Stimulated activated naive CD4-positive, alpha-beta T cell (primary cell): ENCODE measurements at regions not wholly inside any gene's neighbourhood (a gene's known extent, or its start where the extent isn't known, plus 50 kb on each side); places are given as distances from the start of the nearest gene placed in this dataset.

Source experiments
- DNase-seq, 6 experiments: peaks; one replicate each; lab custom pipeline; 2025; lab: John Stamatoyannopoulos, UW

GRCh38 chr18:78538669-78539440, 440.8 kb upstream of the SALL3 start:
- no peak for DNase-seq

DNA sequence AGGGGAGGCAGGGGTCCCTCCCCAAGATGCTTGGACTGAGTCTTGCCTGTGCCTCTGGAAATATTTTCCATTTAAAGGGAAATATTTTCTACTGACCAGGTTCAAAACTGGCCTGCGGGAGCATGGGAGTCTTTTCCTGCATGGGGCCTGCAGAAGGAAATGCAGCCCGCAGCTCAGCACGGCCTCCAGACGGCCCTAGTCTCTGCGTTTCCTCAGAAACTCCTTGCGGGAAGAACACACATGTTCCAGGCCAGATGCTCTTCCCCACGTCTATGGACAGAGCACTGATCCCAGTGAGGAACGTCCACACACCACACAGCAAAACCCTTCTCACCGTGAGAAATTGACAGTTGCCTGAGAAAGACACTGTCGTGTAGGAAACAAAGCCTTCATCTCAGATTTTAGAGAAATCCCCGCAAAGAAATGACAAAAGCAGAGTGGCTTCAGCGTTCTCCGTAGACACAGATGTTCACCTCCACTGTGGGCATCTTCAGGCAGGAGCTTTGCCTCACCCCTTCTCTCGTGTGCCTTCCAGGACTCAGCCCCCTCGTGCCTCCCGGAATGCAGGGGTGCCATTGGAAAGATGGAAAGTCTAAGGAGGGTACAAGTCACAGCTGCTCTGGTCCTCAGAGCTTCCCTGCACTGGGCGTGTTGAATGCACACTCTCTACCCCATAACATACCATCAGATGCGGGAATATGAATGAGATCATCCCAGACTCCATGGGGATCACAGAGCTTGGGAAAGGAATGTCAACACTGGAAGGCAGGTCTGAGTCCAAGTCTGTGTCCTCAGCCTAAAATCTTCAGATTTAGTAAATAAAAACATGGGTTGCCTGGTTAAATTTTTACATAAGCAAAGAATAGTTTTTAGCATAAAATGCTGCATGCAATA, 438.7 kb upstream of the SALL3 start:
- DNase-seq, result no peak

DNA sequence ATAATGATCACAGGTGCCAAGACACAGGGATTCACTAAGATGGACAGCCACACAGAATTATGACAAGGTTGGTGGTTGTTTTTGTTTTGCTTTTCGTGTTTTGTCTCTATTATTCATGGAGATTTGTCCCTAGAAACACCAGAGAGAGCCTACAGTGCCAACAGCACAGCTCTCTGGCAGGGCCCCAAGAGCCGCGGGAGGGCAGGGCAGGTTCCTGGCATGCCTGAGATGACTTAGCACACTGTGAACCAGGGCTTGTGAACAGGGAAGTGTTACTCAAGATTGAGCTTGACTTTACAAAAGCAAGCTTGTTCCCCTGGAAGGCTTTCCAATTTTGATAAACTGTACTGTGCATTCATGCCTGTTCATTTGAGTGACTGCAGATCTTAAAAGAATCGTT, 437.4 kb upstream of the SALL3 start:
- no peak for DNase-seq

DNA sequence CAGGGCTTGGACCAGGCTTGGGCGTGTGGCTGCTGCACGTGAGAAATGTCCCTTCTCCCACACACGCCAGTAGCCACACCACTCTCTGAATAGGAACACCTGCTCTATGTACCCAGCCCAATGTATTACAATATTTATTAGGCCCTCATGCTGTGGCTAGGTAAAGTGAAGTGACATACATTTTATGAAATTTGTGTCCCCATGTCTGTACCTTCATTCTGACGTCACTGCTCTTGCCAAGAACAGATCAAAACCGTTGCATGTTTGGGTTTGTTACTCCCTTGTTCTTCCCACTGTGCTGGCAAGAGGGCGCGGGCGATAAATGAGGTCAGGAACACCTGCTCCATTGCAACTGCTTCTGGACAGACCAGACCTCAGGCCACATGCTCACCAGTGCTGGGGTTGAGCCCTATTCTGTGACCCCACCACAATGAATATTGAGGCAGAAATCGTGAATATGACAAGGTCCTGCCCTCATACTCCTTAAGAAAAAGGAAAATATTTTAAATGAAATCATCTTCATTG, 436.4 kb upstream of the SALL3 start:
- DNase-seq, result no peak

GRCh38 chr18:78546281-78546680, 433.3 kb upstream of the SALL3 start:
- DNase-seq, result no peak

DNA sequence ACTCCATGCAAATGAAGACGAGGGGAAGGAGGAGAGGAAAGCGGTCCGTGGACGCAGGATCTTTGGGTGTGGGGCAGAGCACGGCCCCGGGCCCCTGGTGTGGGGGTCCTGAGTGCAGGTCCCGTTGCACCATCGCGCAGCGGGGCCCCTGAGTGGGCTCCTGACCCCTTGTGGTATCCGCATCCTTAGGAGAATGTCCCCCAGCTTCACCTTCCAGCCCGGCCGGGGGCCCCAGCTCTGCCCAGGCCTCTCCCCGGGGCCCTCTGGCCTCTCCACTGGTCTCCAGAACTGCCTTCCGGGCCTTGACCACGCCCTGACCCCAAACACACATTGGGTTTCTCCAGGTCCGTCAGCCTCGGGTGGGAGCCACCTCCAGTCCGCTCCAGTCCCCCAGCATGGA, 431.8 kb upstream of the SALL3 start:
- no peak for DNase-seq

DNA sequence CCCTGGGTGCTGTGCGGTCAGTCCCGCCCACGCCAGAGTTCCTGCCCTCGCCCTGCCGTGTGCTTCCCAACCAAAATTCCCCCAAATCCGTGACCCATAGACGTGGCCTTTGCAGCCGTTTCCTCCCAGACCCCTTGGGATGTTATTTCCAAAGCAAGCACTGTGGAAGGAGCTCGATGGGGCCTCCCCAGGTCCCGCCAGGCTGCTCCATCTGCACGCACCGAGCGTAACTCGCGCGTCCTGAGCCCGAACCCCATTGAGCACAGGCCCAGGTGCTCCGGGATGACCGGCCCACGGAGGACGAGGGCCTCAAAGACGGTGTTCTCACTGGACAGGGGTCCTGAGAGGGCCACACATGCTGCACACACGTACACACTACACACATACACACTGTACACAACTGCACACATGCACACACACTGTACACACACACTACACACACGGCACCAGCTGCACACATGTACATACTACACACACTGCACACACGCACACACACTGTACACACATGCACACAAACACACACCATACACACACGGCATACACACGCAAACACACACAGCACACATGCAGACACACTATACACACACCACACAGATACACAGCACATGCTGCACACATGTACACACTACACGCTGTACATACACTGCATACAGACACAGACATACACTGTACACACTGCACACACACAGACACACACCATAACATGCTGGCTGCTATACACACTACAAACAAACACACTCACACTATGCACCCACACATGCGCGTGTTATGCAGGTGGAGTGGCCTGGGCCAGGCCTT, 431.2 kb upstream of the SALL3 start:
- no peak for DNase-seq

- no peak for DNase-seq
Measured at GRCh38 chr18:78549971-78550370, 429.6 kb upstream of the SALL3 start.

DNA sequence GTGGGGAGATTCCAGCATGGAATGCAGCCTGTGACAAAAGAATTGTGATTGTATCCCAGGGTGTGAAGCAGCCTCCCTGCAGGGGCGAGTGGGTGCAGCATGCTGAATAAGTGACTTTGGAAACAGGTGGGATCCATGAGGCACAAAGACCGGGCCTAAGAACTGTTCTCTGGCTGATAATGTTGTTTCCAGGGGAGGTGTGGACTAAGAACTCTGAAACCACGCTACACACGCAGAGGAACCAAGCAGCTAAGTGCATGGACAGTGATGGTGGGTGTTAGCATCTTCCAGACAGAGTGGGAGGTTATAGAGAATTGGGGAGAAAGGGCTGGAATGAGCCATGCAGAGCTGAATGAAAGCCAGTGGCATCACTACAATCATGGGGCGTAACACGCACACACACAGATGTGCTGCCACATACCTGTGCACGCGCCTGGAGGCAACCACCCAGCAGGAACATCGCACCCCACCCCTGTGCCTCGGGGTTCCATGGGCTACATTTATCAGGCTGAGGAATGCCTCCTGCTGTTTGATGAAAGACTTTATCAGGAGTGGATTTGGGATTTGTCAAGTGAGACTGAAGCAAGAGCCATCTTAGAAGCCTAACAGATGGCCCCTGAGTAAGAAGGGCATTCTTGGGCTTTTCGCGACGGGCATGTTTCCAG, 424.5 kb upstream of the SALL3 start:
- DNase-seq, result no peak

DNA sequence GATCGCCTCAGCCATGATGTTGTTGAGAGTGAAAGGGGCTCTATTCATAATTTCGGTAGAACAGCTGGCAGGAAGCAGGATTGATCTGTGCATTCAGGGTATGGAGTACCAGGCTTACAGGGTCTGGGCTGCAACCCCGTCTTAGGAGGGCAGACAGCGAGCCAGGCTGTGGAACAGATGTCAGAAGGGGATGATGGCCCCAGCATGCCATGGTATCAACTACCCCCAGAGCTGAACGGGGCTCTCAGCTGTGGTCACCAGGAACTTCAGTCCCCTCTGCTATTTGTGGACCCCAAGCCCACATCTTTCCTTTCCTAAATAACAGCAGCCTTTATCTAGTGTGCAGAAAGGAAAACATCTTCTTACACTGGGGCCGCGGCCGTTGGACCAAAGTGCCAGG, 422.2 kb upstream of the SALL3 start:
- no peak for DNase-seq

DNA sequence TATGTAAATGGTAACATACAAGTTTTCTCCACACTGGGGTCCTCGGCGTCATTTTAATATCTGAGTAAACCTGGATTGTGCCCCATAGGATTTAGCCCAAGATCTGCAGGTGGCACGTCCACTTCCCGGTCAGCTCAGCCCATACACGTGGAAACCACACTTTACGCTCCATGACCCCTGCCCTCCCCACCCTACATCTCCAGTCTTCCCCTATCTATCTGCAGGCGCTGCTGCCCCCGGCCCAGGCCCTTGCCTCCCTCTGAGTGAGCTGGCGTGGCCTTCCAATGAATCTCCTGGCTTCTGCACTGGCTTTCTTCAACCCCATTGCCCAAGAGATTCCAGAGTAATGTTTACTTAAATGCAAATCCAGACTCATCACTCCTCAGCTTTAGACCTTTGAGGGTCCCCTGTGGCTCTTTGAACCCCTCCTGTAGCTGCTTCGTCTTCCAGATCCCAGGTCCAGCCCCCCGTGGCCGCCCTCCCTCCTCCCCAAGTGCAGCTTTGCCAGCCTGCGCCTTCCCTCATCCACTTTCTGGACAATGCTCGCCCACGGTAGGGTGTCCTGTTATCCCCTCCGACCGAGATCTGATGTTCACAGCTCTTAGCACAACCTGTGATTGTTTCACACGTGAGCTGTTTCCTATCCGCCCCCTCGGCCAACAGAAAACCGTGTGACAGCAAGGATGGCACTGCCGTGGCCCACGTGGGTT, 421.4 kb upstream of the SALL3 start:
- no peak for DNase-seq

DNA sequence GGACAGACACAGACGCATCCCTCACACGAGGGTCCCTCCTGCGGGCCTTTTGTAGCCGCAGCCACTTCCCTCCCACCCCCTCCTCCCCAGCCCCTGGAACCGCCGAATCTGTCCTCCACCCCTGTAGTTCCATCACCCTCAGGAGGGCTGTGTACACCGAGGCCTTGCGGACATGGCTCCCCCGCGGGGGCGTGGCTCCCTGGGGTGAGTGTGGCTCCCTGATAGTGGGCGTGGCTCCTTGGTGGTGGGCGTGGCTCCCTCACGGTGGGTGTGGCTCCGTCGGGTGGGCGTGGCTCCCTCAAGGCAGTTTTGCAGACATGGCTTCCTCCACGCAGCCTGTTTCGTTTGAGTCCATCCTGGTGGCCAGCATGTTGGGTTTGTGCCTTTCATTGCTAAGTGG, 420.7 kb upstream of the SALL3 start:
- no peak for DNase-seq

DNA sequence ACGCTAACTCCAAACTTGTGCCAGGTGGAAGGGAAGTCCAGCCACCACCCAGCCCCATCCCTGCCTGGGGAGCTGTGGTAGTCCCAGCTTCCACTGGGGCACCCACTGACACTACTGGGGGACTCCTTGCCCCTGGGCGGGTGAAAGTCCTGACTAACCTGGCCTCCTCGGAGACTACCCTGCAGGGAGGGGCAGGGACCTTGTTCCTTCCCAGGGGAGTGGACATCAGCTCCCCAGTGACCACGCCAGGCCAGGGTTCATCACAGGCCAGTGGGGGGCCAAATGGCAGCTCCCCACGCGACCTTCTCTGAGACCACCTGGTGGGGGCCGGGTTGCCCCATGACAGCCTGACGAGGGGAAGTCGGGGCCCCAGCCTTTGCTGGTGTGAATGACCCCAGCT, 420.0 kb upstream of the SALL3 start:
- DNase-seq, result no peak

DNA sequence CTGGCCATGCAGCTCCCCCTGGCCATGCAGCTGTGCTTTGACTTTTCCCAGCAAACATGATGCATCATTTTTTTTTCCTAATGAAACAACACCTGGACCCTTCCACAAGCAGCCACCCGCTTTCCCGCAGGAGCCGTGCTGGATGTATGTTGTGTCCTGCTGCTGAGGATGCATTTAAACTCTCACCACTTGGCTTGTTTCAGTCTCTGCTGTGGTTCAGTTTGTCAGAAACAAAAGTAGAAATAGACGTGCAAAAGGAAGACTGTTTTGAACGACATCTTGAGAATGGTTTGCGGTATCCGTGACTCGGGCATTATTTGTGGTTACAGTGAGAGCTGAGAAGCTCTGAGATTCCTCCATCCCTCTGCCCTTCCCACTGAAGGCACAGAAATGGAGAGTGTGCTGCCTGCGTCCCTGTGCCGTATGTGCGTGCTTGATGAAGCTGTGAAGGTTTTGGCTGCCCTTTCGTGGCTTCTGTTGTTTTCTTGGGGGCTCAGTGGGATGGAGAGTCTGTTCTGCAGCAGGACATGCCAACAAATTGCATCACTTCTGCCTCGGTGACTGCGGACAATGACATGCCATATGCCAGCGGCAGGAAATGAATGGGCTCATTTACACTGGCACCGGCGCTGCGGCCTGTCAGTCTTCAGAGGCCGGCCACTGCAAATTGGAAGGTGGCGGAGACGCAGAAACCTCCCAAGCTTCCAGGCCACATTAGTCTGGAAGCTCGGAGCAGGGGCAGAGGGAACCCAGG, 417.7 kb upstream of the SALL3 start:
- no peak for DNase-seq

- DNase-seq, result no peak
Measured at GRCh38 chr18:78562531-78562961, 417.1 kb upstream of the SALL3 start.

DNA sequence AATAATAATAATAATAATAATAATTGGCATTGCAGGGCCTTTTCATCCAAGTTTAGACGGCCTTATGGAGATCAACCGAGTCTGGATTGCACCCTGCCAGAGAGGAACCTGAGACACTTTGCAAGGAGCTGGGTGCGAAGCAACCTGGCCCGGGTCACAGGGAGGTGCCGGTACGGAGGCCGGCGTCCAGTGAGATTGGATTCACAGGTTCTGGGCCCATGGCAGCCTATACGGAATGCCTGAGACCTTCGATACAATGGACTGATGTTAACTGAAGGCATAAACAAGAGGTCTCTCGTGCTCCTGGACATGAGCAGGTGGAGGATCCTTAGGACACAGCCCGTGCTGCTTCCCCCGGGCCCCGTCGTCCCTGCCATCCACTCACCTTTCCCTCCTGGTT, 416.5 kb upstream of the SALL3 start:
- DNase-seq, result no peak

DNA sequence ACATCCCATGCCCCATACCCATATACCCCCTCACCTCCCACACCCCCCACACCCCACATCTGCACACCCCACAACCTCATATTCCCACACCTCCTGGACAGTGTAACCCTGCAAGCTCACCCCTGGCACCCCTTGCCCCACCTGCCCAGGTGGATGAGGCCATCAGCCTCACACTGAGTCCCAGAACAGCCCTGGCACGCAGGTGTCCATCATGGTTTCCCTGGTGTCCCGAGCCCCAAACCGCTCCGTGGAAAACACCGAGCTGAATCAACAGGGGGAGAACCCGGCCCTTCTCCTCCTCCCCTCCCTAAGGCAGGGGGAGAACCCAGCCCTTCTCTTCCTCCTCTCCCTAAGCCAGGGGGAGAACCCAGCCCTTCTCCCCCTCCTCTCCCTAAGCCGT, 415.6 kb upstream of the SALL3 start:
- no peak for DNase-seq

DNA sequence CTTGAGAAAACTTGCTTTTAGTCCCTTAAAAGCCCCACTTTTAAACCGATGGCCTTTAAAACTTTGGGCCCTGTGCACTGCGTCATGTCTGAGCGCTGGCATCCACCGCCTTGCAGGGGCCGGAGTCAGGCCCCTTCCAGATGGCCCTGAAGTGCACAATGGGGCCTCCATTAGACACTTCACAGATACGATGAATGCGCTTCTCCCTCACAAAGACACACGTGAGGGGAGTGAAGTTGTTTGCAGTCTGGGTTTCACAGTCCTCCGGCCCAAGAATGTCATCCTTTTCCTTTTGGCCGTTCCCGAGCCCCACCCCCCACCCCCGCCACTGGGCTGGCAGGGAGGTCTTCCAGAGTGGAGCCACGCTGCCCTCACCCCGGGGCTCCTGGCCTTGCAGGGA, 415.1 kb upstream of the SALL3 start:
- DNase-seq, result no peak

GRCh38 chr18:78565240-78565639, 414.4 kb upstream of the SALL3 start:
- no peak for DNase-seq

- no peak for DNase-seq
Measured at GRCh38 chr18:78566065-78566464, 413.6 kb upstream of the SALL3 start.
